HepG2 (cell line): ENCODE measurements at regions not wholly inside any gene's neighbourhood (a gene's known extent, or its start where the extent isn't known, plus 50 kb on each side); places are given as distances from the start of the nearest gene placed in this dataset.

Experiments used
- ATAC-seq: fragments of 200-7000 bp; cut with Tn5 transposase; 3 replicates; pipeline ENCODE4 v1.9.1; 2020; ENCODE audit warnings: mild to moderate bottlenecking, moderate library complexity
- BruUV-seq: library from RNA; stranded (reverse); fragments of 400-500 nt; replicated peaks from 2 replicates; lab custom pipeline; 2021; lab: Mats Ljungman, UMichigan
- CTCF ChIA-PET: fragments of 300-600 bp; formaldehyde crosslinking; extraction: SDS; loops from one replicate; lab custom pipeline; 2021; ENCODE audit warnings: low total read pairs, inconsistent platforms, low intra/inter-chr PET ratio; lab: Yijun Ruan, JAX
- POLR2A ChIA-PET: fragments of 350-600 bp; sonication (Branson Sonifier 250); formaldehyde crosslinking; loops from one replicate; lab custom pipeline; 2020; ENCODE audit warnings: antibody characterized with exemption, inconsistent platforms; lab: Yijun Ruan, JAX
- DNase-seq: peaks from one replicate; pipeline ENCODE4 v3.0.0-alpha.2; 2015; ENCODE audit warnings: low spot score
- FAIRE-seq: peaks from 3 replicates; lab custom pipeline; 2011; peaks lifted over from hg19 to GRCh38; lab: Jason Lieb, UNC
- H2AFZ ChIP-seq: one replicate; pipeline ENCODE4 v1.6.1; 2011; ENCODE audit warnings: low read length, inconsistent platforms
- H3K27ac ChIP-seq: fragments of 300-600 bp; 3 replicates; pipeline ENCODE4 v1.8.0; 2011; ENCODE audit warnings: mixed run types, mild to moderate bottlenecking, mixed read lengths, low read length, inconsistent platforms; ENCODE audit not compliant: insufficient read depth; ENCODE audit errors: extremely low read length
- H3K27me3 ChIP-seq, 2 experiments: fragments of 200-600 bp in 1 of 2; 2 replicates in 1 of 2; 3 replicates in 1 of 2; pipeline versions ENCODE4 v1.6.0 to v1.8.0; 2011; ENCODE audit warnings: low read length in 2 of 2, mild to moderate bottlenecking in 2 of 2, moderate library complexity in 2 of 2, inconsistent platforms in 1 of 2; ENCODE audit not compliant: insufficient read depth in 2 of 2, control insufficient read depth in 1 of 2
- H3K36me3 ChIP-seq, 2 experiments: fragments of 200-600 bp in 1 of 2; replicated peaks in 1 of 2; 2 replicates in 1 of 2; 3 replicates in 1 of 2; pipeline versions ENCODE4 v1.5.1 to v1.8.0; 2011; ENCODE audit warnings: low read length in 2 of 2, inconsistent platforms in 1 of 2; ENCODE audit not compliant: insufficient read depth in 2 of 2, control insufficient read depth in 1 of 2
- H3K4me1 ChIP-seq: 2 replicates; pipeline ENCODE4 v1.5.1; 2012; ENCODE audit warnings: low read length, inconsistent platforms; ENCODE audit not compliant: insufficient read depth
- H3K4me2 ChIP-seq: 2 replicates; pipeline ENCODE4 v1.6.0; 2011; ENCODE audit warnings: low read depth, low read length, inconsistent platforms
- H3K4me3 ChIP-seq, 3 experiments: fragments of 200-600 bp in 1 of 3; sonication (generic), shearing (Covaris generic) in 1 of 3; replicated peaks in 1 of 3; 2 replicates each; pipeline ENCODE4 v1.5.1; 2011 to 2016; ENCODE audit warnings: low read length in 3 of 3, inconsistent platforms in 2 of 3, low read depth in 2 of 3, mild to moderate bottlenecking in 2 of 3, control low read depth in 1 of 3, mixed read lengths in 1 of 3; ENCODE audit not compliant: insufficient read depth in 1 of 3
- H3K79me2 ChIP-seq: one replicate; pipeline ENCODE4 v1.6.1; 2011; ENCODE audit warnings: low read length, inconsistent platforms; ENCODE audit not compliant: insufficient read depth
- H3K9ac ChIP-seq: 2 replicates; pipeline ENCODE4 v1.6.0; 2011; ENCODE audit warnings: mild to moderate bottlenecking, low read depth, low read length, inconsistent platforms; ENCODE audit not compliant: insufficient read depth
- H3K9me3 ChIP-seq: 2 replicates; pipeline ENCODE4 v1.5.1; 2012; ENCODE audit warnings: mild to moderate bottlenecking, low read length
- H4K20me1 ChIP-seq: 2 replicates; pipeline ENCODE4 v1.6.0; 2011; ENCODE audit warnings: inconsistent platforms, mild to moderate bottlenecking, low read length, moderate library complexity; ENCODE audit not compliant: insufficient read depth
- ARNTL ChIP-seq: sonication (generic); formaldehyde crosslinking; IDR thresholded peaks from 2 replicates; pipeline ENCODE4 v1.4.0; 2020; ENCODE audit warnings: mild to moderate bottlenecking, missing genetic modification reagents
- GPN1 ChIP-seq: sonication (generic); formaldehyde crosslinking; IDR thresholded peaks from 2 replicates; pipeline ENCODE4 v1.5.1; 2020; ENCODE audit warnings: missing genetic modification reagents, borderline replicate concordance
- HNF4A ChIP-seq: sonication (generic); formaldehyde crosslinking; IDR thresholded peaks from 2 replicates; pipeline ENCODE4 v1.4.0; 2020; ENCODE audit warnings: missing genetic modification reagents
- MEIS1 ChIP-seq: sonication (generic); formaldehyde crosslinking; IDR thresholded peaks from 2 replicates; pipeline ENCODE4 v1.9.0; 2021; ENCODE audit warnings: mild to moderate bottlenecking, missing genetic modification reagents, moderate library complexity, borderline replicate concordance
- PAXIP1 ChIP-seq: sonication (generic); formaldehyde crosslinking; conservative IDR thresholded peaks from 2 replicates; pipeline ENCODE4 v1.4.0; 2020; ENCODE audit warnings: mild to moderate bottlenecking, missing genetic modification reagents, moderate library complexity
- SMYD3 ChIP-seq: sonication (generic); formaldehyde crosslinking; IDR thresholded peaks from 2 replicates; pipeline ENCODE4 v1.8.1; 2023; ENCODE audit warnings: mild to moderate bottlenecking, missing genetic modification reagents
- USF2 ChIP-seq, 2 experiments: sonication (generic) in 1 of 2; formaldehyde crosslinking in 1 of 2; IDR thresholded peaks; 2 replicates each; pipeline versions ENCODE4 v1.5.1 to v1.6.1; 2011 to 2020; ENCODE audit warnings: borderline replicate concordance in 1 of 2, low read depth in 1 of 2, low read length in 1 of 2, mild to moderate bottlenecking in 1 of 2, missing genetic modification reagents in 1 of 2, moderate library complexity in 1 of 2
- ZNF430 ChIP-seq: sonication (generic); formaldehyde crosslinking; IDR thresholded peaks from 2 replicates; pipeline ENCODE4 v1.9.0; 2021; ENCODE audit warnings: mild to moderate bottlenecking, missing genetic modification reagents
- ZNF431 ChIP-seq: sonication (generic); formaldehyde crosslinking; IDR thresholded peaks from 2 replicates; pipeline ENCODE4 v1.9.0; 2022; ENCODE audit warnings: missing genetic modification reagents, low read depth, mild to moderate bottlenecking, borderline replicate concordance
- ZNF724P ChIP-seq: sonication (generic); formaldehyde crosslinking; IDR thresholded peaks from 2 replicates; pipeline ENCODE4 v1.8.0; 2022; ENCODE audit warnings: missing genetic modification reagents, borderline replicate concordance
- ZNF746 ChIP-seq: sonication (generic); formaldehyde crosslinking; IDR thresholded peaks from 2 replicates; pipeline ENCODE4 v1.8.0; 2022; ENCODE audit warnings: mild to moderate bottlenecking, missing genetic modification reagents
- WGBS: methylation state at CpG from one replicate; pipeline ENCODE4 v1.1.6; 2017; ENCODE audit warnings: low lambda C conversion rate; 5-methylcytosine and 5-hydroxymethylcytosine counted together
- in situ Hi-C: cut with HindIII; loops from 2 replicates; pipeline ENCODE4 v1.10.0; 2017; ENCODE audit warnings: low pct_unique_long_range_greater_than_20kb; ENCODE audit not compliant: extremely low pct_ligation_motif_present
- intact Hi-C: fragments of 100-400 bp; cut with micrococcal nuclease; formaldehyde crosslinking; loops from one replicate; pipeline ENCODE4 v1.10.0; 2022; ENCODE audit not compliant: unreplicated experiment

GRCh38 chr10:52437205-52437646, 123.1 kb downstream of the DKK1 start:
- WGBS, result 48% methylated on average over 1 of the region's 1 CpG
- no peaks in the 10 kb centered on the region for H3K9me3 ChIP-seq

More at GRCh38 chr10:52437205-52437646, 123.1 kb downstream of the DKK1 start:
- no peaks in the 10 kb centered on the region for H4K20me1 ChIP-seq
- no peak overlapping the region for H3K27ac ChIP-seq
- no TSS peak for BruUV-seq
- no peak for DNase-seq
- FAIRE-seq, result no peak
- no peaks in the 10 kb centered on the region for H3K79me2 ChIP-seq
- POLR2A ChIA-PET, result no interaction called here
- no peak overlapping the region for H3K4me2 ChIP-seq
- intact Hi-C loops, result no loop called here
- no peak for ATAC-seq
- H3K4me1 ChIP-seq, result no peaks in the 10 kb centered on the region
- CTCF ChIA-PET, result no interaction called here
- in situ Hi-C loops, result no loop called here
- no peaks in the 10 kb centered on the region for H3K27me3 ChIP-seq
- no peak overlapping the region for H3K9ac ChIP-seq
- no peaks in the 10 kb centered on the region for H3K36me3 ChIP-seq
- no peak for TF ChIP-seq ZNF746 (CRISPR knock-in tag)
- no peak for TF ChIP-seq PAXIP1 (CRISPR knock-in tag)
- no peak for TF ChIP-seq SMYD3
- no peak for TF ChIP-seq MEIS1
- no peak for TF ChIP-seq ZNF724P (CRISPR knock-in tag)
- TF ChIP-seq ZNF430 (CRISPR knock-in tag), result no peak
- TF ChIP-seq ARNTL, result no peak
- no peak for TF ChIP-seq ZNF431
- no peak for TF ChIP-seq GPN1 (CRISPR knock-in tag)
- TF ChIP-seq USF2 (IDR thresholded peaks at IDR 0.05; ENCODE audit: low read depth, low read length), result no peak
- TF ChIP-seq USF2 (CRISPR knock-in tag; IDR thresholded peaks at IDR 0.05; ENCODE audit: borderline replicate concordance), result no peak
- TF ChIP-seq HNF4A (CRISPR knock-in tag), result no peak
- no peak overlapping the region for H3K4me3 ChIP-seq
- no peak overlapping the region for H2AFZ ChIP-seq
